Nucleus accumbens (tissue), 56 donors: ENCODE measurements at regions not wholly inside any gene's neighbourhood (a gene's known extent, or its start where the extent isn't known, plus 50 kb on each side); places are given as distances from the start of the nearest gene placed in this dataset.
"Not testable (repeated sequence)": the region's sequence is repeated elsewhere in the genome, so short reads cannot be mapped to it uniquely, and the experiment has no call there.

Experiments
- DNase-seq, 56 donors: peaks; one replicate each; lab custom pipeline; 2025; lab: John Stamatoyannopoulos, UW

GRCh38 chr15:22519213-22519612, 60.5 kb downstream of the GOLGA6L22 start:
- not testable (repeated sequence) for DNase-seq

DNA sequence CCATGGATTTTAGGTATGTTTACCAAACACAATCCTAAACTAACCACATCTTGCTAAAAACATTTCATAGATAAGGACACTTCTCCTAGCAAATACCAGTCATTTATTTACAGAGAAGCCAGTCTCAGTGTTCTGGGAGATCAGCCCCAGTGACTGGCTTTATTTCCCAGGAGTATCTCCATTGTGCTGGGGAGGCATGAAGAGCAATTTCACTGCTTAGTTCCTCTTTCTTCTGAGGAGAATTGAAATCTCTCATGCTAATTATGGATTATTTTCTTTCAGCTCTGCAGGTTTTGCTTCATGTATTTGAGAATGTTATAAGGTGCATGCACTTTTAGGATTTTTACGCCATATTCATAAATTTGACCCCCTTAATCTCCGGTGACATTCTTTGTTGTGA, 67.8 kb downstream of the GOLGA6L22 start:
- not testable (repeated sequence) for DNase-seq

GRCh38 chr15:22527016-22527415, 68.3 kb downstream of the GOLGA6L22 start:
- not testable (repeated sequence) for DNase-seq

DNA sequence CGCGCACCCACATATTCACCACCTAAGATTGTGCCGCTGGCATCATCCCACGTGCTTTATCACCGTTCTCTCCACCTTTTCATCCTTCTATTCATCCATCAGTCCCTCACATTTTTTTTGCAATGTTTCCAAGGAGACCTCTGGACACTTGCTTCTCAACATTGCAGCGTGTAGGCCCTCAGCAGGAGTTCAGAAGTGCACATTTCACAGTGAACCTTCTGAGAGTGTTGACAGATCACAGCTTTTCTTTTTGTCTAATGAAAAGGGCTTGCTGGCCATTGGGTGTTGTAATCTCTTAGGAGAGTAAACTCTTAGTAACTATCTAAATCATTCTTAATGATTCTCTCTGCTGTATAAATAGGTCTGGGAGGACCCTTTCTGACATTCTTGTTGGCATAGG, 70.5 kb downstream of the GOLGA6L22 start:
- not testable (repeated sequence) for DNase-seq

- not testable (repeated sequence) for DNase-seq
Measured at GRCh38 chr15:22559701-22560100, 101.0 kb downstream of the GOLGA6L22 start.

- not testable (repeated sequence) for DNase-seq
Measured at GRCh38 chr15:22561716-22562115, 103.0 kb downstream of the GOLGA6L22 start.

DNA sequence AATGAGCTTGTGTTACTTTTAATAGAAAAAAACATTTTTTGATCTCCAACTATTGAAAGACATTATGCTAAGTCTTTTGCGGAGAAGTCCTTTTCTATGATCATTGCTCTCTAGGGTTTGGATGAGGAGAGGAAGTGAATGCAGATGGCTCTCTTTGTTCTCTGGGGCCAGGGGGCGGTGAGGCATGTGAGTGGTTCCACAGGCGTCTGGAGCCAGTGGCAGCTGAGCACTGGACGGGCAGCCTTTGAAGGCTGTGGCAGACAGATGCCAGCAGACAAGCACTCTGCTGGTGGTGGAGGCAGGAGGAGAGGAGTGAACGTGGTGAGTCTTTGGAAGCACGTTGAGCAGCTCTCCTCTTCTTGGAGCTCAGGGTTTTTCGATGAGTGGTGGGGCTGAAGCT, 107.8 kb downstream of the GOLGA6L22 start:
- not testable (repeated sequence) for DNase-seq

DNA sequence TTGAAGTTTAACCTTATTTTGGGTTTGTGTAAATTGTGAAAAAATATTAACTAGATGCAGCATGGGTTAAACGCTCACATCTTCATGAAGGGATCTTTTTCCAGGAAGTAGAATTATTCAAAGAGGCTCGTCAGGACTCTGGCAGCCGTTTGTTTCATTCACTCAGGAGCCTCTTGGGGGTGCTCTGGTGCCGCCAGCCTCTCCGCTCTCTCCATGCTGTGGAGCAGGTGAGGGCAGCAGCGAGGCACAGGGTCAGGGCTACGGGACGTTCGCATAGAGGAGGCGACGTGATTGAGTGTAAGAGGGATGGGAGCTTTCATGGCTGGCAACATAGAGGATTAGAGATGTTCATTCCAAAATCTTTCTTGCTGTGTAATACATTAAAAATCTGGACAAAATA, 110.8 kb downstream of the GOLGA6L22 start:
- not testable (repeated sequence) for DNase-seq

- DNase-seq, result not testable (repeated sequence)
Measured at GRCh38 chr15:22572152-22572735, 113.5 kb downstream of the GOLGA6L22 start.

DNA sequence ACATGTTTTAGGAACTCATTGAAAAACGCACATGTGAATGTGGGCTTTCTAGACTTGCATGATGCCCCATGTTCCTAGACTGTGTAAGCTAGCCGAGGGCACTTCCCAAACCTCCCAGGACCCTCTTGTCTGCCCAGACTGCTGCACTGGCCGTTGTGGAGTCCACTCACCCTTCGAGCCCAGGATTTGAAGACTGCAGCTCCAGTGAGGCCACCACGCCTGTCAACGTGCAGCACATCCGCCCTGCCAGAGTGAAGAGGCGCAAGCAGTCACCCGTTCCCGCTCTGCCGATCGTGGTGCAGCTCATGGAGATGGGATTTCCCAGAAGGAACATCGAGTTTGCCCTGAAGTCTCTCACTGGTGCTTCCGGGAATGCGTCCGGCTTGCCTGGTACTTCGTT, 114.1 kb downstream of the GOLGA6L22 start:
- DNase-seq, result not testable (repeated sequence)

GRCh38 chr15:22577828-22578227, 119.1 kb downstream of the GOLGA6L22 start:
- not testable (repeated sequence) for DNase-seq

DNA sequence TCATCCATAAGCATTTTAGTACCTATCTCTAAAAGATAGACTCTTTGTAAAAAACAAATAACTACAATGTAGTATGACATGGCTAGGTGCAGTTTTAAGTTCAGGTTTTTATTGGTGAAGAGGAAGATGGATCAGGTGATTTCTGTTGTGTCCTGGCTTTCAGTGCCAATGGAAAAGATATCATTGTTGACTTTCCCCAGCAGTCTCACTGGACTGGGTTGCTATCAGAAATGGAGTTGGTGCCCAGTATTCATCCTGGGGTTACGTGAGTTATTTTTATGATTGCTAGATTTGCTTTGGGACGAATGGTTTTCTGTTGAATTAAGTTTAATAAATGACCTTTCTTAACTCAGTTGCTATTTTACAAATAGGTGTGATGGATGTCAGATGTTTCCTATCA, 120.5 kb downstream of the GOLGA6L22 start:
- not testable (repeated sequence) for DNase-seq

DNA sequence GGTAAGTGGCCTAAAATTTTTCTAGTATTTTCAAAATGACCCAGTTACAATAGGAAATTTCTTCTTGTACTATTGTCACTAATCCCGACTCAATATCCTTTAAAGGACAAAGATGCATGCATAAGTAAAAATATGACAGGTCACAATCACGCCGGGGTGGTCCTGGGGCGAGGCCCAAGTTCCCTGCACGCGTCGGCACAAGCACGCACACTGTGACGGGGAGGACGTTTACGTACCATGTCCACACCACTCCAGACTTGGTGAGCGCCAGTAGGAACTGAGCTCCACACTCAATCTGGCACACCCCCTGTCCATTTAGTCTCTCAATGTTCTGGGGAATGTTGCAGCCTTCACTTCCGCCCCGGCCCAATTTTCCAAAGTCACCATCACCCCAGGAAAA, 128.7 kb downstream of the GOLGA6L22 start:
- not testable (repeated sequence) for DNase-seq

DNA sequence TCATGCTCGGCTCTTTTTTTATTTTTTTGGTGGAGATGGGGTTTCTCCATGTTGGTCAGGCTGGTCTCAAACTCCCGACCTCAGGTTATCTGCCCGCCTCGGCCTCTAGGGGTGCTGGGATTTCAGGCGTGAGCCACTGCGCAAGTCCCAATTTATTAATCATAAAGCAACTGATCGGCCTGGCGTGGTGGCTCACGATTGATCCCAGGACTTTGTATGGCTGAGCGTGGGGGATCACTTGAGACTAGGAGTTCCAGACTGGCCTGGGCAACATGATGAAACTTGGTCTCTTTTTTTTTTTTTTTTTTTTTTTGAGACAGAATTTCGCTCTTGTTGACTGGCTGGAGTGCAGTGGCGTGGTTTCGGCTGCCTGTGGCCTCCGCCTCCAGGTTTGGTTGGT, 139.8 kb downstream of the GOLGA6L22 start:
- DNase-seq, result not testable (repeated sequence)

DNA sequence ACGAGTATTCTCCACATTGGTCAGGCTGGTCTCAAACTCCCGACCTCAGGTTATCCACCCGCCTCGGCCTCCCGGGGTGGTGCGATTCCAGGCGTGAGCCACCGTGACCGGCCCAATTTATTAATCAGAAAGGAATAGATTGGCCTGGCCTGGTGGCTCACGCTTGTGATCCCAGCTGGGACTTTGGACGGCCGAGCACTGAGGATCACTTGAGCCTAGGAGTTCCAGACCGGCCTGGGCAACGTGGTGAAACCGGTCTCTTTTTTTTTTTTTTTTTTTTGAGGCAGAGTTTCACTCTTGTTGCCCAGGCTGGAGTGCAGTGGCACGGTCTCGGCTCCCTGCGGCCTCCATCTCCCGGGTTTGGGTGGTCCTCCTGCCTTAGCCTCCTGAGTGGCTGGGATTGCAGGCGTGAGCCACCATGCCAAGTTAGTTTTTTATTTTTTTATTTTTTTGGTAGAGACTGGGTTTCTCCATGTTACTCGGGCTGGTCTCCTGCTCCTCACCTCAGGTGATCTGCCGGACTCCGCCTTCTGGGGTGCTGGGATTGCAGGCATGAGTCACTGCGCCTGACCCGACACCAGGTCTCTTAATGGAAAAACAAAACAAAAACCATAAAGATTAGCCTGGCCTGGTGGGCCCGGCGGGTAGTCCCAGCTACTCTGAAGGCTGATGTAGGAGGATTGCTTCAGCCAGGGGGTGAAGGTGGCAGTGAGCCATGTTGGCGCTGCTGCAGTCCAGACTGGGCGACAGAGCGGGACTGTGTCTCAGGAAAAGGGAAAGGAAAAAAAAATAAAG, 141.0 kb downstream of the GOLGA6L22 start:
- DNase-seq, result not testable (repeated sequence)

DNA sequence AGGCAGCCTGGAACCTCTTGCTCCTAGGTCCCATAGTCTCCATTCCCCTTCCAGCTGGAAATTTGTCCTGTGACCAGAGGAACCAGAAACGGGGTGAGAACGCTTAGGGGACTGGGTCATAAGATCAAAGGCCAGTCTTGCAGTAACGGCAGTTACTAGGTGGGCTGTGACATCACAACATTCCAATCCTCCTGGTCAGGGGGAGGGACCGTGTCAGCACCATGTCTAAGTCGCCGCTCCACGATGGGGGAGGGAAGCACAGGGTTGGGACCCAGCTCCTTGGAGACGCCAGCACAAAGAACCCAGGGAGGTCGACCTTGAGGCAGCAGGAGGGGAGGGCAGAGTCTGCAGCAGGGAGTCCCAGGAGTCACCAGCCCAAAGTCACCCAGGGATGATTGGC, 158.3 kb downstream of the GOLGA6L22 start:
- DNase-seq, result not testable (repeated sequence)

DNA sequence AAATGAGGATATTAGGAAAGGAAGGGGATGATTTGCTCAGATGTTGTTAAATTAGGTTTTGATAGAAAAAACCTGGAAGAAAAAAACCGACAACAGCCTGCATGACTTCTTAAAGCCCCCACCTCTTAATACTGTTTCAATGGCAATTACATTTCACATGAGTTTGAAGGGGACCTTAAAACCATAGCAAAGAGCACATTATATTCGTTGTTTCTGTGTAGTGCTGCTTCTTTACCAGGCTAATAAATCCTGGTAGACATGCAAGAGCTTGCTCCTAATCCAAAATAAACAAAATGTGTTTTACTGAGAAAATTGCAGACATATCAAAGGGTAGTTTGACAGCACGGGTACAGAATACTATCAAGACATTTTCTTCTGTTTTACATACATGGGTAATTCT, 154.7 kb upstream of the NIPA1 start:
- DNase-seq, result not testable (repeated sequence)

DNA sequence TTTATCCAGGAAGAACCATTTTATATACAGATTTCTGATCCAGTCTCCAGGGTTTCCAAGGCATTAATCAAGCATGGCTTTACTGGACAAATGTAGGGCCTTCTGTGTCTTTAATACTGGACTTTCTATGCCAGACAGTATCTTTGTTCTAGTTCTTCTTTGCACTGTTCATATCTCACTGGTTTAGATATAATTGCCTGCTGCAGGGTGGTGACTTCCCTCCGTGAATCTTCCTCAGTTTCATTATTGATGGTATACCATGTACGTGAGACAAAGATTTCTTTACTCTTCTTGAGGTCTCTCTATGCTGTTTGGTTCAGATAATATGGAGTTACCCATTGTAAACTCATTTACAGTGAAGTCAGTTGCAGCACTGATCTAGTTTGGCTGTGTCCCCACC, 146.5 kb upstream of the NIPA1 start:
- DNase-seq, result not testable (repeated sequence)

DNA sequence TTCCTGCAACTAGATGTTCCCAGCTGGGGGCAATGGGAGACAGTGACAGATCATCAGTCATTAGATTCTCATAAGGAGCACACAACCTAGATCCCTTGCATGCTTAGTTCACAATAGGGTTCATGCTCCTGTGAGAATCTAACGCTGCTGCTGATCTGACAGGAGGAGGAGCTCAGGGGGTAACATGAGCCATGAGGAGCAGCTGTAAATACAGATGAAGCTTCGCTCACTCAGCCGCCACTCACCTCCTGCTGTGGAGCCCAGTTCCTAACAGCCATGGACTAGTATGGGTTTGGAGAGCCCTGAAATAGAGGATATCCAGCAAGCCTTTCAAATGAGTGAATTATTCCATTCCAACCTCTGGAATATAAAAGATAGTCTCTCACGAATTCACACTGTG, 137.0 kb upstream of the NIPA1 start:
- not testable (repeated sequence) for DNase-seq

- DNase-seq, result not testable (repeated sequence)
Measured at GRCh38 chr15:22651179-22651578, 135.3 kb upstream of the NIPA1 start.

GRCh38 chr15:22664294-22665058, 122.0 kb upstream of the NIPA1 start:
- DNase-seq, result peak in 29 of 56 donors; percentile 3 to 55 (median 30)
